OCI-LY1 (cell line): ENCODE measurements at regions not wholly inside any gene's neighbourhood (a gene's known extent, or its start where the extent isn't known, plus 50 kb on each side); places are given as distances from the start of the nearest gene placed in this dataset.

Experiments used
- H2AFZ ChIP-seq: fragments of 200-600 bp; sonication (generic), shearing (Covaris generic); 2 replicates; pipeline ENCODE4 v1.6.0; 2014; ENCODE audit warnings: antibody characterized with exemption, mild to moderate bottlenecking, low read length
- H3F3A ChIP-seq: fragments of 200-600 bp; sonication (generic), shearing (Covaris generic); 2 replicates; pipeline ENCODE4 v1.6.0; 2014; ENCODE audit warnings: mild to moderate bottlenecking, antibody characterized with exemption, low read length, moderate library complexity; ENCODE audit not compliant: insufficient read depth
- H3K27ac ChIP-seq: fragments of 200-600 bp; sonication (generic); 2 replicates; pipeline ENCODE4 v1.5.1; 2014; ENCODE audit warnings: low read length, mixed run types, mild to moderate bottlenecking, low read depth; ENCODE audit not compliant: poor library complexity, severe bottlenecking
- H3K27me3 ChIP-seq: fragments of 200-600 bp; sonication (generic); 2 replicates; pipeline ENCODE4 v1.6.0; 2014; ENCODE audit warnings: antibody characterized with exemption, mild to moderate bottlenecking, low read length, moderate library complexity; ENCODE audit not compliant: insufficient read depth
- H3K36me3 ChIP-seq: fragments of 200-600 bp; sonication (generic); 2 replicates; pipeline ENCODE4 v1.6.1; 2014; ENCODE audit warnings: mild to moderate bottlenecking, antibody characterized with exemption, low read length, moderate library complexity, mixed read lengths; ENCODE audit not compliant: insufficient read depth
- H3K4me1 ChIP-seq: fragments of 200-600 bp; sonication (generic); 2 replicates; pipeline ENCODE4 v1.5.1; 2014; ENCODE audit warnings: mild to moderate bottlenecking, low read length, moderate library complexity; ENCODE audit not compliant: insufficient read depth, severe bottlenecking
- H3K4me2 ChIP-seq: fragments of 200-600 bp; sonication (generic), shearing (Covaris generic); 2 replicates; pipeline ENCODE4 v1.6.1; 2014; ENCODE audit warnings: low read length
- H3K4me3 ChIP-seq: fragments of 200-600 bp; sonication (generic); 2 replicates; pipeline ENCODE4 v1.5.1; 2014; ENCODE audit warnings: low read length, low read depth, mild to moderate bottlenecking, mixed read lengths; ENCODE audit not compliant: poor library complexity, severe bottlenecking
- H3K79me2 ChIP-seq: fragments of 200-600 bp; shearing (Covaris generic); 2 replicates; pipeline ENCODE4 v1.6.1; 2016; ENCODE audit warnings: mixed run types, low read length, mixed read lengths; ENCODE audit not compliant: insufficient read depth
- H3K9ac ChIP-seq: fragments of 200-600 bp; sonication (generic), shearing (Covaris generic); 2 replicates; pipeline ENCODE4 v1.6.1; 2014; ENCODE audit warnings: mild to moderate bottlenecking, low read length, mixed read lengths
- H3K9me2 ChIP-seq: fragments of 200-600 bp; sonication (generic), shearing (Covaris generic); 2 replicates; pipeline ENCODE4 v1.6.1; 2014; ENCODE audit warnings: low read depth, mild to moderate bottlenecking, low read length, mixed read lengths
- H3K9me3 ChIP-seq: fragments of 200-600 bp; shearing (Covaris generic); 2 replicates; pipeline ENCODE4 v1.6.1; 2014; ENCODE audit warnings: low read length, mixed read lengths
- H4K20me1 ChIP-seq: fragments of 200-600 bp; sonication (generic), shearing (Covaris generic); 2 replicates; pipeline ENCODE4 v1.6.0; 2016; ENCODE audit warnings: mild to moderate bottlenecking, low read length; ENCODE audit not compliant: insufficient read depth
- EZH2 ChIP-seq: fragments of 200-600 bp; sonication (generic), shearing (Covaris generic); IDR thresholded peaks from 2 replicates; pipeline ENCODE4 v1.8.0; 2017; ENCODE audit warnings: borderline replicate concordance, mixed run types, mild to moderate bottlenecking, antibody characterized with exemption, low read length, moderate library complexity, mixed read lengths
- TF ChIP-seq, protein P1 (sequence below): fragments of 200-600 bp; sonication (generic), shearing (Covaris generic); IDR thresholded peaks from 2 replicates; pipeline ENCODE4 v1.5.1; 2017; ENCODE audit warnings: mild to moderate bottlenecking, antibody characterized with exemption, low read length, moderate library complexity, mixed read lengths

DNA sequence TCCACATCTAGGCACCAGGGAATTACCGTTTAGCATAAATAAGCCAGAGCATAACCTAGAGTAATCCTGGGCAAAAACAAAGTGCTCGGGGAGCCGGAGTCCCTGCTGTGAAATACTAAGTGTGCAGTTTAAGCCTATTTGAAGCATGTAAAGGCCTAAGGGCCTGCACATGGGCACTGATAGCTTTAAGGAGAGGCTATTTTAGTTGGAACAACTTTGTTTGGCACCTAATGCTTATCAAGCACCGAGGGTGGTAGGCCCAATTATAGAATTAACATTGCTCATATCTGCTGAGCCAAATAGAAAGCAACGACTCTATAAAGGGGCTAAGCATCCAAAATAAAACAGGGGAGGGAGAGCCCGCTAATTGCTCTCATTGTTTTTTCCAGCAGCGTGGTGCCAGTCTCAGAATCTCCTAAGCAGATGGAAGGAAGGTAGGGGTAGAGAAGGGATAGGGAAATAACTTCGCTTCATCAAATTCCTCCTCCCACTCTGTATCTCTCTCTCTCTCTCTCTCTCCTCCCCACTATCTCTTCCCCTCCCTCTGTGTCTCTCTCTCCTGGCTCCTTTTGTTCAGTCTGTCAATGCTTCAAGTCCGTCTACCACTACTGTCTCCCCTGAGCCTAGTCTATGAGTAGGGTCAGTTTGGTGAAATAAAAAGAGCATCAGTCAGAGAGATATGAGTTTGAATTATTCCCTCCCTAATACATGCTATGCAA is 292.8 kb downstream of the NXPE2 start:
- Histone ChIP-seq H3K9ac (no peak overlapping the region), H3K79me2 (no peaks in the 10 kb centered on the region), H3F3A (no peaks in the 10 kb centered on the region), H3K4me1 (no peaks in the 10 kb centered on the region), H2AFZ (no peak overlapping the region), H4K20me1 (no peaks in the 10 kb centered on the region), H3K4me2 (no peak overlapping the region), H3K36me3 (no peaks in the 10 kb centered on the region), H3K27me3 (no peaks in the 10 kb centered on the region), H3K9me3 (no peaks in the 10 kb centered on the region), H3K27ac (no peak overlapping the region), H3K4me3 (no peak overlapping the region), H3K9me2 (no peaks in the 10 kb centered on the region)
- TF ChIP-seq, protein P1, sequence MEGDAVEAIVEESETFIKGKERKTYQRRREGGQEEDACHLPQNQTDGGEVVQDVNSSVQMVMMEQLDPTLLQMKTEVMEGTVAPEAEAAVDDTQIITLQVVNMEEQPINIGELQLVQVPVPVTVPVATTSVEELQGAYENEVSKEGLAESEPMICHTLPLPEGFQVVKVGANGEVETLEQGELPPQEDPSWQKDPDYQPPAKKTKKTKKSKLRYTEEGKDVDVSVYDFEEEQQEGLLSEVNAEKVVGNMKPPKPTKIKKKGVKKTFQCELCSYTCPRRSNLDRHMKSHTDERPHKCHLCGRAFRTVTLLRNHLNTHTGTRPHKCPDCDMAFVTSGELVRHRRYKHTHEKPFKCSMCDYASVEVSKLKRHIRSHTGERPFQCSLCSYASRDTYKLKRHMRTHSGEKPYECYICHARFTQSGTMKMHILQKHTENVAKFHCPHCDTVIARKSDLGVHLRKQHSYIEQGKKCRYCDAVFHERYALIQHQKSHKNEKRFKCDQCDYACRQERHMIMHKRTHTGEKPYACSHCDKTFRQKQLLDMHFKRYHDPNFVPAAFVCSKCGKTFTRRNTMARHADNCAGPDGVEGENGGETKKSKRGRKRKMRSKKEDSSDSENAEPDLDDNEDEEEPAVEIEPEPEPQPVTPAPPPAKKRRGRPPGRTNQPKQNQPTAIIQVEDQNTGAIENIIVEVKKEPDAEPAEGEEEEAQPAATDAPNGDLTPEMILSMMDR, result no peak
- no peak for TF ChIP-seq EZH2

DNA sequence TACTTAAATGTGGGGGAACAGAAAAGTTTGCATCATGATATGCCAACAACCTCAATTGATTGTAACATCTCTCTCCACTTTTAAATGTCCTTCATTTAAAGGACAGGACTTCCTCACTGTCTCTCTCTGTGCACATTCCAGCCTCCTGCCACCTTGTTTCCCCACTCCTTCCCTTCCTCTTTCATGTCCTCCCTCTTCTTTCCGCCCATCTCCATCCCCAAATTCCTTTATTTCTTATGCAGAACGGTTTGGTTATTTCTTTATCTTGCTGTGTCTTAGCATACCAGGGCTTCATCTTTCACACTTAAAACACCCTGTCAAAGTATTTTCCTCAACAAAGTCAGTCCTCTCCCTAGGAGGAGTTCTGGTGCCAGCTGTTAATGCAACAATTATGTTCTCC is 293.8 kb downstream of the NXPE2 start:
- Histone ChIP-seq H3K27ac (no peak overlapping the region), H3K36me3 (no peaks in the 10 kb centered on the region), H2AFZ (no peak overlapping the region), H3K4me2 (no peak overlapping the region), H3K79me2 (no peaks in the 10 kb centered on the region), H3K9ac (no peak overlapping the region), H3K4me3 (no peak overlapping the region), H3K4me1 (no peaks in the 10 kb centered on the region), H3K27me3 (no peaks in the 10 kb centered on the region), H3K9me2 (no peaks in the 10 kb centered on the region), H4K20me1 (no peaks in the 10 kb centered on the region), H3K9me3 (no peaks in the 10 kb centered on the region), H3F3A (no peaks in the 10 kb centered on the region)
- TF ChIP-seq EZH2, result no peak
- TF ChIP-seq, protein P1, result no peak

DNA sequence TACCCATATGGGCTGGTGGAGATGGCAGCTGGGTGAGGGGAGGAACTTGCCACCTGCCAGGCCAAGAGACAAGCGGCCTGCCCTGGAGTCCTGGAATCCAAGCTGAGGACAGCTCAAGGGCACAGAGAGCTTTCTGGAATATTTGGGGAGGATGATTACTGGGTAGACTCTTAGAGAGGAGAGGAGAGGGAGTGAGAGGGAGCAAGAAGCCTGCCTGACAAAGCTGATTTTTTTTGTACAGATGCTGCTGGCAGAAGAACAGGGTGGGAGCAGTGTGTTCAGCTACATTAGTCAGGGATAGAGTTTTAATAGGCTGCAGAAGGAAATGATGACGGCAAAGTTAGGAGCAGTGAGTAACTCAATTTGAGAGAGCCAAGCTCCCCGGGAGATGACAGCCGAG is 299.3 kb downstream of the NXPE2 start:
- H3K79me2 ChIP-seq, result no peaks in the 10 kb centered on the region
- H4K20me1 ChIP-seq, result no peaks in the 10 kb centered on the region
- H3F3A ChIP-seq, result no peaks in the 10 kb centered on the region
- no peaks in the 10 kb centered on the region for H3K9me2 ChIP-seq
- no peak overlapping the region for H2AFZ ChIP-seq
- no peak overlapping the region for H3K9ac ChIP-seq
- no peak overlapping the region for H3K4me3 ChIP-seq
- H3K4me1 ChIP-seq, result no peaks in the 10 kb centered on the region
- no peak overlapping the region for H3K27ac ChIP-seq
- no peaks in the 10 kb centered on the region for H3K9me3 ChIP-seq
- no peak overlapping the region for H3K4me2 ChIP-seq
- H3K27me3 ChIP-seq, result no peaks in the 10 kb centered on the region
- TF ChIP-seq, protein P1, result no peak
- no peak for TF ChIP-seq EZH2
- no peaks in the 10 kb centered on the region for H3K36me3 ChIP-seq
